Ovary (tissue), 3 donors: ENCODE measurements at regions not wholly inside any gene's neighbourhood (a gene's known extent, or its start where the extent isn't known, plus 50 kb on each side); places are given as distances from the start of the nearest gene placed in this dataset.

Experiments used
- EP300 ChIP-seq: sonication (generic); formaldehyde crosslinking; IDR thresholded peaks from one replicate; pipeline ENCODE4 v1.6.1; 2017; ENCODE audit warnings: antibody characterized with exemption
- POLR2A ChIP-seq: fragments of 450-650 bp; IDR thresholded peaks from one replicate; pipeline ENCODE4 v1.6.1; 2017; ENCODE audit warnings: antibody characterized with exemption, mild to moderate bottlenecking, moderate library complexity
- TF ChIP-seq, protein P1 (sequence below), 3 donors: fragments of 450-650 bp in 2 of 3; fragments of 200-600 bp in 1 of 3; IDR thresholded peaks; one replicate each; pipeline versions ENCODE4 v1.5.1 to v1.8.0; 2016 to 2022; ENCODE audit warnings: antibody characterized with exemption in 3 of 3, mild to moderate bottlenecking in 1 of 3
- donor health status: DM: no; HTN: no; CAD: no.

DNA sequence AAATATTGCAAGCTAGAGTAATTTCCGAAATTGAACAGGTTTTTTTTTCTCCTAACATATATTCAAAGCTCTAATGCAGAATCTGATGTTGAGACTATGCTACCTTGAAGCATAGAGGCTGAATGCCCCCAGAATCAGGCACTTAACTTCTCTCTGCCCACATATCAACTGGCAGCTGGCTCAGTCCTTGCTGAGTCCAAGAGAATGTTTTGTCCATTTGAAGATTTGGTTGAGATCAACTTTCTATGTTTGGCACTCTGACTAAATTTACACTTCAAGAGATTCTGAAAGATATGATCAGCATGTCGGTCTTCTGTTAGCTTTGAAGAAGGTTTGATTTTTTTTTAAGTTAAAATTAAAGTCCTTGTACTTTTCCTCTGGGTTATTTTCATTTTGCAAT lies 1298.1 kb downstream of the EPHA7 start:
- TF ChIP-seq, protein P1, sequence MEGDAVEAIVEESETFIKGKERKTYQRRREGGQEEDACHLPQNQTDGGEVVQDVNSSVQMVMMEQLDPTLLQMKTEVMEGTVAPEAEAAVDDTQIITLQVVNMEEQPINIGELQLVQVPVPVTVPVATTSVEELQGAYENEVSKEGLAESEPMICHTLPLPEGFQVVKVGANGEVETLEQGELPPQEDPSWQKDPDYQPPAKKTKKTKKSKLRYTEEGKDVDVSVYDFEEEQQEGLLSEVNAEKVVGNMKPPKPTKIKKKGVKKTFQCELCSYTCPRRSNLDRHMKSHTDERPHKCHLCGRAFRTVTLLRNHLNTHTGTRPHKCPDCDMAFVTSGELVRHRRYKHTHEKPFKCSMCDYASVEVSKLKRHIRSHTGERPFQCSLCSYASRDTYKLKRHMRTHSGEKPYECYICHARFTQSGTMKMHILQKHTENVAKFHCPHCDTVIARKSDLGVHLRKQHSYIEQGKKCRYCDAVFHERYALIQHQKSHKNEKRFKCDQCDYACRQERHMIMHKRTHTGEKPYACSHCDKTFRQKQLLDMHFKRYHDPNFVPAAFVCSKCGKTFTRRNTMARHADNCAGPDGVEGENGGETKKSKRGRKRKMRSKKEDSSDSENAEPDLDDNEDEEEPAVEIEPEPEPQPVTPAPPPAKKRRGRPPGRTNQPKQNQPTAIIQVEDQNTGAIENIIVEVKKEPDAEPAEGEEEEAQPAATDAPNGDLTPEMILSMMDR (IDR thresholded peaks at IDR 0.05), result no peak
- TF ChIP-seq POLR2A (no peak), EP300 (no peak)
